ENCODE measurements at regions not wholly inside any gene's neighbourhood (a gene's known extent, or its start where the extent isn't known, plus 50 kb on each side); places are given as distances from the start of the nearest gene placed in this dataset.
"Not testable (repeated sequence)": the region's sequence is repeated elsewhere in the genome, so short reads cannot be mapped to it uniquely, and the experiment has no call there.

DNA sequence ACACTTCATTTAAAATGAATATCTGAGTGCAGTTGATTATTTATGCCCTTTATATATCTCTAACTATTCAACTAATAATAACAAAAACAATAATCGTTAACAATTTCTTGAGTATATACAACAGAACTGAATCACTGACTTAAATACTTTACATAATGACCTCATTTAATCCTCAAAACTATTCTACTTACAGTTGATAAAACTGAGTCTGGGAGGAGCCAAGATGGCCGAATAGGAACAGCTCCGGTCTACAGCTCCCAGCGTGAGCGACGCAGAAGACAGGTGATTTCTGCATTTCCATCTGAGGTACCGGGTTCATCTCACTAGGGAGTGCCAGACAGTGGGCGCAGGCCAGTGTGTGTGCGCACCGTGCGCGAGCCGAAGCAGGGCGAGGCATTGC is 163.6 kb downstream of the LRRN1 start:
- TF ChIP-seq, protein P1, sequence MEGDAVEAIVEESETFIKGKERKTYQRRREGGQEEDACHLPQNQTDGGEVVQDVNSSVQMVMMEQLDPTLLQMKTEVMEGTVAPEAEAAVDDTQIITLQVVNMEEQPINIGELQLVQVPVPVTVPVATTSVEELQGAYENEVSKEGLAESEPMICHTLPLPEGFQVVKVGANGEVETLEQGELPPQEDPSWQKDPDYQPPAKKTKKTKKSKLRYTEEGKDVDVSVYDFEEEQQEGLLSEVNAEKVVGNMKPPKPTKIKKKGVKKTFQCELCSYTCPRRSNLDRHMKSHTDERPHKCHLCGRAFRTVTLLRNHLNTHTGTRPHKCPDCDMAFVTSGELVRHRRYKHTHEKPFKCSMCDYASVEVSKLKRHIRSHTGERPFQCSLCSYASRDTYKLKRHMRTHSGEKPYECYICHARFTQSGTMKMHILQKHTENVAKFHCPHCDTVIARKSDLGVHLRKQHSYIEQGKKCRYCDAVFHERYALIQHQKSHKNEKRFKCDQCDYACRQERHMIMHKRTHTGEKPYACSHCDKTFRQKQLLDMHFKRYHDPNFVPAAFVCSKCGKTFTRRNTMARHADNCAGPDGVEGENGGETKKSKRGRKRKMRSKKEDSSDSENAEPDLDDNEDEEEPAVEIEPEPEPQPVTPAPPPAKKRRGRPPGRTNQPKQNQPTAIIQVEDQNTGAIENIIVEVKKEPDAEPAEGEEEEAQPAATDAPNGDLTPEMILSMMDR (IDR thresholded peaks at IDR 0.05): not testable (repeated sequence)
- not testable (repeated sequence) for TF ChIP-seq POLR2AphosphoS5 (IDR thresholded peaks at IDR 0.05)
